Ishikawa (cell line): ENCODE measurements at regions not wholly inside any gene's neighbourhood (a gene's known extent, or its start where the extent isn't known, plus 50 kb on each side); places are given as distances from the start of the nearest gene placed in this dataset.

Source experiments
- FOXM1 ChIP-seq: IDR thresholded peaks from 2 replicates; pipeline ENCODE4 v1.6.1; 2012; ENCODE audit warnings: low read depth, borderline replicate concordance
- RAD21 ChIP-seq: IDR thresholded peaks from 2 replicates; pipeline ENCODE4 v1.6.1; 2012; ENCODE audit warnings: low read depth
- TAF1 ChIP-seq: IDR thresholded peaks from 2 replicates; pipeline ENCODE4 v1.6.1; 2012; ENCODE audit warnings: low read depth, mild to moderate bottlenecking

- TF ChIP-seq RAD21 = no peak
- no peak for TF ChIP-seq TAF1
- no peak for TF ChIP-seq FOXM1
Measured at GRCh38 chr21:15999741-16000140, 270.0 kb downstream of the USP25 start.
